ENCODE measurements at regions not wholly inside any gene's neighbourhood (a gene's known extent, or its start where the extent isn't known, plus 50 kb on each side); places are given as distances from the start of the nearest gene placed in this dataset.

GRCh38 chr13:99051768-99052455 lies 74.0 kb upstream of the DOCK9 start:
- Histone ChIP-seq H4K20me1 (ENCODE audit: insufficient read depth, low read length) (no peaks in the 10 kb centered on the region), H3K79me2 (ENCODE audit: insufficient read depth, low read length) (no peaks in the 10 kb centered on the region), H3K9me2 (ENCODE audit: low read depth, low read length) (no peaks in the 10 kb centered on the region), H2AFZ (ENCODE audit: low read length) (no peak overlapping the region), H3K4me1 (ENCODE audit: insufficient read depth, low read length, severe bottlenecking) (no peaks in the 10 kb centered on the region), H3K9me3 (ENCODE audit: low read length) (no peaks in the 10 kb centered on the region), H3K4me3 (ENCODE audit: low read depth, low read length, poor library complexity, severe bottlenecking) (no peak overlapping the region), H3K9ac (ENCODE audit: low read length) (no peak overlapping the region), H3F3A (ENCODE audit: insufficient read depth, low read length) (no peaks in the 10 kb centered on the region), H3K36me3 (ENCODE audit: insufficient read depth, low read length) (no peaks in the 10 kb centered on the region), H3K27ac (ENCODE audit: low read depth, low read length, poor library complexity, severe bottlenecking) (no peak overlapping the region), H3K4me2 (ENCODE audit: low read length) (no peak overlapping the region), H3K27me3 (ENCODE audit: insufficient read depth, low read length) (no peaks in the 10 kb centered on the region)
- TF ChIP-seq CTCF (IDR thresholded peaks at IDR 0.05; ENCODE audit: low read length) (no peak), EZH2 (IDR thresholded peaks at IDR 0.05; ENCODE audit: borderline replicate concordance, low read length) (no peak)

GRCh38 chr13:99053636-99054233 lies 75.9 kb upstream of the DOCK9 start:
- Histone ChIP-seq H4K20me1 (ENCODE audit: insufficient read depth, low read length) (no peaks in the 10 kb centered on the region), H3F3A (ENCODE audit: insufficient read depth, low read length) (no peaks in the 10 kb centered on the region), H3K36me3 (ENCODE audit: insufficient read depth, low read length) (no peaks in the 10 kb centered on the region), H3K9ac (ENCODE audit: low read length) (no peak overlapping the region), H3K4me2 (ENCODE audit: low read length) (no peak overlapping the region), H3K9me2 (ENCODE audit: low read depth, low read length) (no peaks in the 10 kb centered on the region), H3K79me2 (ENCODE audit: insufficient read depth, low read length) (no peaks in the 10 kb centered on the region), H3K4me1 (ENCODE audit: insufficient read depth, low read length, severe bottlenecking) (no peaks in the 10 kb centered on the region), H3K27ac (ENCODE audit: low read depth, low read length, poor library complexity, severe bottlenecking) (no peak overlapping the region), H3K9me3 (ENCODE audit: low read length) (no peaks in the 10 kb centered on the region), H3K4me3 (ENCODE audit: low read depth, low read length, poor library complexity, severe bottlenecking) (no peak overlapping the region), H3K27me3 (ENCODE audit: insufficient read depth, low read length) (no peaks in the 10 kb centered on the region), H2AFZ (ENCODE audit: low read length) (no peak overlapping the region)
- TF ChIP-seq EZH2 (IDR thresholded peaks at IDR 0.05; ENCODE audit: borderline replicate concordance, low read length) (no peak), CTCF (IDR thresholded peaks at IDR 0.05; ENCODE audit: low read length) (no peak)

- Histone ChIP-seq H3K4me3 (ENCODE audit: low read depth, low read length, poor library complexity, severe bottlenecking) (no peak overlapping the region), H3K36me3 (ENCODE audit: insufficient read depth, low read length) (no peaks in the 10 kb centered on the region), H3K9me3 (ENCODE audit: low read length) (no peaks in the 10 kb centered on the region), H3K27ac (ENCODE audit: low read depth, low read length, poor library complexity, severe bottlenecking) (no peak overlapping the region), H3K9me2 (ENCODE audit: low read depth, low read length) (no peaks in the 10 kb centered on the region), H3K79me2 (ENCODE audit: insufficient read depth, low read length) (no peaks in the 10 kb centered on the region), H3K9ac (ENCODE audit: low read length) (no peak overlapping the region), H2AFZ (ENCODE audit: low read length) (no peak overlapping the region), H3K4me1 (ENCODE audit: insufficient read depth, low read length, severe bottlenecking) (no peaks in the 10 kb centered on the region), H3F3A (ENCODE audit: insufficient read depth, low read length) (no peaks in the 10 kb centered on the region), H4K20me1 (ENCODE audit: insufficient read depth, low read length) (no peaks in the 10 kb centered on the region), H3K27me3 (ENCODE audit: insufficient read depth, low read length) (no peaks in the 10 kb centered on the region), H3K4me2 (ENCODE audit: low read length) (no peak overlapping the region)
- TF ChIP-seq CTCF (IDR thresholded peaks at IDR 0.05; ENCODE audit: low read length) (no peak), EZH2 (IDR thresholded peaks at IDR 0.05; ENCODE audit: borderline replicate concordance, low read length) (no peak)
Measured at GRCh38 chr13:99055281-99055680, 77.4 kb upstream of the DOCK9 start.
